K562 (cell line): ENCODE measurements at regions not wholly inside any gene's neighbourhood (a gene's known extent, or its start where the extent isn't known, plus 50 kb on each side); places are given as distances from the start of the nearest gene placed in this dataset.

ENCODE experiments used
- ATAC-seq: fragments of 200-7000 bp; cut with Tn5 transposase; 3 replicates; pipeline ENCODE4 v1.9.1; 2020; ENCODE audit warnings: moderate library complexity
- BruUV-seq: library from RNA; stranded (reverse); fragments of 400-500 nt; replicated peaks from 2 replicates; lab custom pipeline; 2021; lab: Mats Ljungman, UMichigan
- CTCF ChIA-PET: fragments of 300-600 bp; formaldehyde crosslinking; extraction: SDS; loops from one replicate; lab custom pipeline; 2021; ENCODE audit warnings: low intra/inter-chr PET ratio; lab: Yijun Ruan, JAX
- POLR2A ChIA-PET: fragments of 300-600, 350-650 bp; sonication (Branson Sonifier 250); formaldehyde crosslinking; extraction: SDS; loops from one replicate; lab custom pipeline; 2021; ENCODE audit warnings: antibody characterized with exemption, inconsistent platforms; lab: Yijun Ruan, JAX
- DNase-seq, 4 experiments: peaks; one replicate each; pipeline versions ENCODE4 v3.0.0 to v3.0.0-alpha.2; 2011 to 2018; ENCODE audit warnings: low spot score in 3 of 4, mixed read lengths in 3 of 4; ENCODE audit errors: extremely low read depth in 1 of 4
- FAIRE-seq: peaks from 2 replicates; lab custom pipeline; 2011; peaks lifted over from hg19 to GRCh38; lab: Jason Lieb, UNC
- H2AFZ ChIP-seq: 2 replicates; pipeline ENCODE4 v1.6.0; 2011; ENCODE audit warnings: low read depth, low read length, control low read depth, inconsistent platforms
- H3K27ac ChIP-seq: fragments of 200-600 bp; 3 replicates; pipeline ENCODE4 v1.8.0; 2011; ENCODE audit warnings: low read depth, mild to moderate bottlenecking, control low read depth, inconsistent platforms, low read length, moderate library complexity, mixed read lengths; ENCODE audit errors: extremely low read depth
- H3K27me3 ChIP-seq, 2 experiments: fragments of 300-600 bp in 1 of 2; 2 replicates in 1 of 2; 3 replicates in 1 of 2; pipeline versions ENCODE4 v1.6.0 to v1.8.0; 2011; ENCODE audit warnings: inconsistent platforms in 2 of 2, low read length in 2 of 2, mild to moderate bottlenecking in 1 of 2, mixed read lengths in 1 of 2, moderate library complexity in 1 of 2; ENCODE audit not compliant: control insufficient read depth in 2 of 2, insufficient read depth in 2 of 2
- H3K36me3 ChIP-seq: fragments of 300-600 bp; 3 replicates; pipeline ENCODE4 v1.8.0; 2011; ENCODE audit warnings: mild to moderate bottlenecking, low read length, inconsistent platforms; ENCODE audit not compliant: control insufficient read depth, insufficient read depth
- H3K4me1 ChIP-seq, 2 experiments: fragments of 200-600 bp in 1 of 2; replicated peaks in 1 of 2; 2 replicates in 1 of 2; 3 replicates in 1 of 2; pipeline versions ENCODE4 v1.5.1 to v1.8.0; 2011; ENCODE audit warnings: inconsistent platforms in 2 of 2, low read length in 2 of 2, mild to moderate bottlenecking in 1 of 2, mixed read lengths in 1 of 2, moderate library complexity in 1 of 2; ENCODE audit not compliant: control insufficient read depth in 2 of 2, insufficient read depth in 2 of 2
- H3K4me2 ChIP-seq: 2 replicates; pipeline ENCODE4 v1.6.1; 2011; ENCODE audit warnings: low read length, control low read depth, inconsistent platforms, mixed read lengths; ENCODE audit not compliant: insufficient read depth
- H3K4me3 ChIP-seq: fragments of 200-600 bp; sonication (generic), shearing (Covaris generic); 2 replicates; pipeline ENCODE4 v1.5.1; 2016; ENCODE audit warnings: control low read depth, inconsistent platforms
- H3K79me2 ChIP-seq: fragments of 200-600 bp; 3 replicates; pipeline ENCODE4 v1.8.0; 2011; ENCODE audit warnings: low read length, inconsistent platforms; ENCODE audit not compliant: control insufficient read depth, insufficient read depth
- H3K9ac ChIP-seq, 2 experiments: 2 replicates each; pipeline versions ENCODE4 v1.6.0 to v1.6.1; 2011; ENCODE audit warnings: low read depth in 2 of 2, low read length in 2 of 2, control low read depth in 1 of 2, inconsistent platforms in 1 of 2, mild to moderate bottlenecking in 1 of 2, mixed read lengths in 1 of 2; ENCODE audit not compliant: insufficient read depth in 1 of 2
- H3K9me1 ChIP-seq: one replicate; pipeline ENCODE4 v1.6.0; 2011; ENCODE audit warnings: inconsistent platforms, mild to moderate bottlenecking, low read length, moderate library complexity; ENCODE audit not compliant: control insufficient read depth, insufficient read depth
- H3K9me3 ChIP-seq: replicated peaks from 2 replicates; pipeline ENCODE4 v1.5.1; 2011; ENCODE audit warnings: low read depth, low read length, inconsistent platforms; ENCODE audit not compliant: control insufficient read depth, insufficient read depth
- H4K20me1 ChIP-seq: replicated peaks from 2 replicates; pipeline ENCODE4 v1.6.1; 2011; ENCODE audit warnings: low read length, inconsistent platforms, mixed read lengths; ENCODE audit not compliant: control insufficient read depth, insufficient read depth
- EGR1 ChIP-seq: fragments of 450-650 bp; conservative IDR thresholded peaks from 2 replicates; pipeline ENCODE4 v1.6.1; 2017; ENCODE audit warnings: mild to moderate bottlenecking
- ELF4 ChIP-seq: fragments of 450-650 bp; formaldehyde crosslinking; IDR thresholded peaks from 2 replicates; pipeline ENCODE4 v1.4.0; 2022; ENCODE audit warnings: missing genetic modification characterization
- ESRRB ChIP-seq: fragments of 250-450 bp; sonication (Bioruptor Pico); IDR thresholded peaks from 2 replicates; pipeline ENCODE4 v1.5.0; 2020; ENCODE audit warnings: mild to moderate bottlenecking, moderate library complexity, borderline replicate concordance
- ETS1 ChIP-seq: conservative IDR thresholded peaks from 2 replicates; pipeline ENCODE4 v1.6.1; 2011; ENCODE audit warnings: low read depth, mild to moderate bottlenecking, low read length; ENCODE audit not compliant: control insufficient read depth
- FOXM1 ChIP-seq, 2 experiments: fragments of 450-650 bp in 1 of 2; sonication (generic) in 1 of 2; formaldehyde crosslinking in 1 of 2; IDR thresholded peaks; 2 replicates each; pipeline versions ENCODE4 v1.6.1 to v1.9.0; 2017 to 2022; ENCODE audit warnings: low read depth in 2 of 2, mild to moderate bottlenecking in 2 of 2, missing genetic modification reagents in 1 of 2, moderate library complexity in 1 of 2
- PCBP1 ChIP-seq: fragments of 200-400 bp; formaldehyde crosslinking; IDR thresholded peaks from 2 replicates; pipeline ENCODE4 v1.6.1; 2018; ENCODE audit warnings: mild to moderate bottlenecking, low read depth, low read length; ENCODE audit not compliant: poor library complexity, severe bottlenecking
- PCBP2 ChIP-seq: fragments of 200-400 bp; formaldehyde crosslinking; IDR thresholded peaks from 2 replicates; pipeline ENCODE4 v1.6.1; 2018; ENCODE audit warnings: low read length, low read depth, mild to moderate bottlenecking, moderate library complexity; ENCODE audit not compliant: poor library complexity, severe bottlenecking
- PRMT5 ChIP-seq: sonication (generic); formaldehyde crosslinking; IDR thresholded peaks from 2 replicates; pipeline ENCODE4 v1.5.0; 2020; ENCODE audit warnings: missing genetic modification reagents
- RFX7 ChIP-seq: fragments of 250-450 bp; sonication (Bioruptor Pico); IDR thresholded peaks from 2 replicates; pipeline ENCODE4 v1.5.1; 2021; ENCODE audit warnings: mild to moderate bottlenecking
- RREB1 ChIP-seq: fragments of 250-450 bp; sonication (Bioruptor Pico); IDR thresholded peaks from 2 replicates; pipeline ENCODE4 v1.4.0; 2020
- SMAD2 ChIP-seq: fragments of 150-350 bp; IDR thresholded peaks from 2 replicates; pipeline ENCODE4 v1.6.1; 2014; ENCODE audit warnings: low read depth, mild to moderate bottlenecking, low read length
- SMC3 ChIP-seq: conservative IDR thresholded peaks from 2 replicates; pipeline ENCODE4 v1.6.1; 2011; ENCODE audit warnings: low read depth, low read length, improper control_type of control experiment; ENCODE audit not compliant: insufficient read depth
- SRSF1 ChIP-seq: fragments of 200-400 bp; formaldehyde crosslinking; IDR thresholded peaks from 2 replicates; pipeline ENCODE4 v1.6.1; 2017; ENCODE audit warnings: mild to moderate bottlenecking, low read depth, low read length, moderate library complexity
- ZNF316 ChIP-seq: fragments of 450-650 bp; IDR thresholded peaks from 2 replicates; pipeline ENCODE4 v1.6.1; 2016
- ZNF696 ChIP-seq: fragments of 250-450 bp; sonication (Bioruptor Pico); conservative IDR thresholded peaks from 2 replicates; pipeline ENCODE4 v1.4.0; 2020; ENCODE audit warnings: mild to moderate bottlenecking, moderate library complexity
- ZNF785 ChIP-seq: fragments of 250-450 bp; sonication (Bioruptor Pico); IDR thresholded peaks from 2 replicates; pipeline ENCODE4 v1.4.0; 2020; ENCODE audit warnings: mild to moderate bottlenecking
- WGBS: fragments of 100-300 bp; shearing (Covaris generic); methylation state at CpG from one replicate; pipeline ENCODE4 v1.1.6; 2016; ENCODE audit warnings: low coverage, mixed read lengths; ENCODE audit not compliant: insufficient coverage; ENCODE audit errors: missing lambda C conversion rate; 5-methylcytosine and 5-hydroxymethylcytosine counted together
- in situ Hi-C: fragments of 300-500 bp; cut with MboI; formaldehyde crosslinking; loops from 4 replicates; pipeline ENCODE4 v1.15.0; 2018; ENCODE audit warnings: inconsistent platforms, mixed read lengths
- intact Hi-C: fragments of 100-400 bp; cut with micrococcal nuclease; formaldehyde crosslinking; loops from 2 replicates; pipeline ENCODE4 v1.14.2; 2022
- TF ChIP-seq, protein P1 (sequence below), 2 experiments: fragments of 250-450 bp in 1 of 2; fragments of 450-650 bp in 1 of 2; sonication (Bioruptor Pico) in 1 of 2; IDR thresholded peaks; 2 replicates each; pipeline versions ENCODE4 v1.6.1 to v1.8.0; 2016 to 2021; ENCODE audit warnings: mild to moderate bottlenecking in 2 of 2, moderate library complexity in 2 of 2, missing compliant biosample characterization in 1 of 2, missing genetic modification characterization in 1 of 2

- ATAC-seq (no peak), DNase-seq (no peak), FAIRE-seq (no peak)
- Histone ChIP-seq H3K9ac (no peak overlapping the region), H3K27ac (no peak overlapping the region), H3K4me3 (no peak overlapping the region), H4K20me1 (0 out of 2 replicates have a peak, but pooled peaks cover 2% of the 10 kb centered on the region), H3K9me3 (no peaks in the 10 kb centered on the region), H3K4me2 (no peak overlapping the region), H3K27me3 (peaks cover 3 to 4% of the 10 kb centered on the region in 2 experiments; a peak in 2 of 5 replicates), H3K36me3 (no peaks in the 10 kb centered on the region), H3K4me1 (no peaks in the 10 kb centered on the region), H2AFZ (no peak overlapping the region), H3K79me2 (no peaks in the 10 kb centered on the region), H3K9me1 (no peaks in the 10 kb centered on the region)
- ChIA-PET POLR2A (no interaction called here), CTCF (no interaction called here)
- 2% methylated on average over 3 of the region's 3 CpGs for WGBS
- in situ Hi-C loops (no loop called here), intact Hi-C loops (no loop called here)
- no TSS peak for BruUV-seq
- TF ChIP-seq ZNF316 (no peak), PCBP1 (no peak), EGR1 (no peak), RREB1 (CRISPR knock-in tag) (no peak), FOXM1 (IDR thresholded peaks at IDR 0.05; ENCODE audit: low read depth) (no peak), FOXM1 (CRISPR knock-in tag; IDR thresholded peaks at IDR 0.05; ENCODE audit: low read depth) (no peak), ELF4 (no peak), SRSF1 (no peak), SMAD2 (no peak), RFX7 (no peak), ZNF696 (no peak), PRMT5 (CRISPR knock-in tag) (no peak), PCBP2 (no peak), ESRRB (CRISPR knock-in tag) (no peak), ZNF785 (CRISPR knock-in tag) (no peak), ETS1 (no peak), SMC3 (no peak)
- TF ChIP-seq, protein P1, sequence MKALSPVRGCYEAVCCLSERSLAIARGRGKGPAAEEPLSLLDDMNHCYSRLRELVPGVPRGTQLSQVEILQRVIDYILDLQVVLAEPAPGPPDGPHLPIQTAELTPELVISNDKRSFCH (CRISPR knock-in tag; IDR thresholded peaks at IDR 0.05), result no peak
- TF ChIP-seq, protein P1 (tag; IDR thresholded peaks at IDR 0.05), result no peak
Observed at GRCh38 chr5:5933651-5934050, 444.7 kb downstream of the MED10 start.
